BJ (cell line): ENCODE measurements at regions not wholly inside any gene's neighbourhood (a gene's known extent, or its start where the extent isn't known, plus 50 kb on each side); places are given as distances from the start of the nearest gene placed in this dataset.

ENCODE experiments used
- CTCF ChIA-PET: fragments of 350-600 bp; formaldehyde crosslinking; extraction: SDS; loops from one replicate; lab custom pipeline; 2021; ENCODE audit warnings: antibody characterized with exemption, inconsistent platforms; lab: Yijun Ruan, JAX
- POLR2A ChIA-PET: fragments of 300-600 bp; sonication (Branson Sonifier 250); formaldehyde crosslinking; extraction: SDS; loops from one replicate; lab custom pipeline; 2021; ENCODE audit warnings: antibody characterized with exemption; lab: Charles Lee
- DNase-seq: peaks from one replicate; pipeline ENCODE4 v3.0.0-alpha.2; 2011; ENCODE audit warnings: low read depth
- H3K27me3 ChIP-seq: 2 replicates; pipeline ENCODE4 v1.6.0; 2011; ENCODE audit warnings: low read length; ENCODE audit not compliant: control insufficient read depth, insufficient read depth
- H3K36me3 ChIP-seq: 2 replicates; pipeline ENCODE4 v1.5.1; 2011; ENCODE audit warnings: low read length; ENCODE audit not compliant: control insufficient read depth, insufficient read depth
- H3K4me3 ChIP-seq: 2 replicates; pipeline ENCODE4 v1.5.1; 2011; ENCODE audit warnings: low read depth, mild to moderate bottlenecking, control low read depth, low read length
- CTCF ChIP-seq: IDR thresholded peaks from 2 replicates; pipeline ENCODE4 v1.5.1; 2011; ENCODE audit warnings: low read depth, mild to moderate bottlenecking, control low read depth, inconsistent platforms, low read length, moderate library complexity; ENCODE audit not compliant: insufficient read depth

GRCh38 chr6:63427951-63428350 lies 108.2 kb upstream of the LGSN start:
- Histone ChIP-seq H3K4me3 (no peak overlapping the region), H3K27me3 (no peaks in the 10 kb centered on the region), H3K36me3 (no peaks in the 10 kb centered on the region)
- ChIA-PET POLR2A (no interaction called here), CTCF (no interaction called here)
- no peak for DNase-seq
- TF ChIP-seq CTCF = no peak

- DNase-seq = no peak
These were observed 111.3 kb upstream of the LGSN start for GRCh38 chr6:63430985-63431519.

GRCh38 chr6:63434943-63435342 lies 115.2 kb upstream of the LGSN start:
- no peak overlapping the region for H3K4me3 ChIP-seq
- ChIA-PET POLR2A (no interaction called here), CTCF (no interaction called here)
- DNase-seq = no peak
- TF ChIP-seq CTCF = no peak
- no peaks in the 10 kb centered on the region for H3K36me3 ChIP-seq
- no peaks in the 10 kb centered on the region for H3K27me3 ChIP-seq

More at GRCh38 chr6:63430985-63431519, 111.3 kb upstream of the LGSN start:
- POLR2A ChIA-PET = no interaction called here
- no peak overlapping the region for H3K4me3 ChIP-seq
- CTCF ChIA-PET = no interaction called here
- no peaks in the 10 kb centered on the region for H3K27me3 ChIP-seq
- no peaks in the 10 kb centered on the region for H3K36me3 ChIP-seq
- no peak for TF ChIP-seq CTCF

- Histone ChIP-seq H3K36me3 (no peaks in the 10 kb centered on the region), H3K4me3 (no peak overlapping the region), H3K27me3 (no peaks in the 10 kb centered on the region)
- no peak for DNase-seq
- no peak for TF ChIP-seq CTCF
- POLR2A ChIA-PET = no interaction called here
- CTCF ChIA-PET = no interaction called here
These were observed 116.6 kb upstream of the LGSN start for GRCh38 chr6:63436356-63436755.

- H3K4me3 ChIP-seq = no peak overlapping the region
- no peaks in the 10 kb centered on the region for H3K36me3 ChIP-seq
- no peak for TF ChIP-seq CTCF
- H3K27me3 ChIP-seq = no peaks in the 10 kb centered on the region
- no peak for DNase-seq
- POLR2A ChIA-PET = no interaction called here
- CTCF ChIA-PET = no interaction called here
These were observed 117.3 kb upstream of the LGSN start for GRCh38 chr6:63437058-63437457.
